ENCODE measurements at regions not wholly inside any gene's neighbourhood (a gene's known extent, or its start where the extent isn't known, plus 50 kb on each side); places are given as distances from the start of the nearest gene placed in this dataset.

DNA sequence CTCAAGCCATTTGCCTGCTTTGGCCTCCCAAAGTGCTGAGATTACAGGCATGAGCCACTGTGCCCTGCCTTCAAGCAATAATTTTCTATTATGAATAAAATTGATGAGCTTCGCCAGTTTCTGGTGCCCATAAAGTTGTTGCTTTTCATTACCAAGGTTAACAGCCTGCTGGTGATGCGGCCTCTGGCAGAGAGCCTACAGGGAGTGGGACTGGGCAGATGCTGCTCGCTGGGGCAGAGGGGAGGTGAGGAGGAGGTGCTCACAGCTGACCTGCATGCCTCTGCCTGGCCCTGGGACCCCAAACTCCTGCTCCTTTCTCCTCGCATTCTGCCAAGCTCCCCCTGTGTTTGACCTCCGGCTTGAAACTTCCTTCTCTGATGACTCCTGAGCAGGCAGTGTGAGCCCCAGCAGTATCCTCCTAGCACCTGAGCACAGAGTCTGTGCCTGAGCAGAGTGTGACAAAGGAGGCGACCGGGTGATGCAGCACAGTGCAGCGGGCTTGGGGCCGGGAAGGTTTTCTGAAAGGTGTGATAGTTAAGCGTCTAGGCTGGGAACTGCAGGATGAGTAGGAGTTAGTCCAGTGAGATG is 56.1 kb upstream of the B3GAT1 start:
- H3K14ac ChIP-seq (ENCODE audit: insufficient read depth, low read length) = no peak overlapping the region; the same call in 1 of the 2 replicates
- peaks cover 67% of the 10 kb centered on the region for H3K27me3 Mint-ChIP-seq (ENCODE audit: low read depth)
- no peaks in the 10 kb centered on the region for H4K20me1 ChIP-seq (ENCODE audit: control insufficient read depth, insufficient read depth, insufficient read length)
- H2AFZ ChIP-seq (ENCODE audit: low read length) = no peak overlapping the region
- H3K18ac ChIP-seq (ENCODE audit: insufficient read length, low read depth, low read length) = no peak overlapping the region
- no peak overlapping the region for H3K4ac ChIP-seq (ENCODE audit: low read depth, low read length)
- no peak overlapping the region for H3K9ac ChIP-seq (ENCODE audit: extremely low read depth, insufficient read length, low read length)
- no peak overlapping the region for H2AK5ac ChIP-seq (ENCODE audit: insufficient read length, low read length)
- H3K56ac ChIP-seq (ENCODE audit: insufficient read length, low read depth, low read length) = no peak overlapping the region
- no peak overlapping the region for H2BK15ac ChIP-seq (ENCODE audit: low read depth, low read length)
- no peak overlapping the region for H3T11ph ChIP-seq (ENCODE audit: low read length)
- no peak overlapping the region for H2BK20ac ChIP-seq (ENCODE audit: low read depth, low read length, poor library complexity, severe bottlenecking)
- no peaks in the 10 kb centered on the region for H3K79me1 ChIP-seq (ENCODE audit: insufficient read depth, low read depth, low read length, poor library complexity, severe bottlenecking)
- no peak overlapping the region for H3K4me2 ChIP-seq (ENCODE audit: insufficient read depth, insufficient read length, low read length)
- H3K79me2 ChIP-seq (ENCODE audit: insufficient read depth, low read length) = no peaks in the 10 kb centered on the region
- H3K9me3 Mint-ChIP-seq = no peaks in the 10 kb centered on the region; a peak in 1 of 5 replicates
- no peak overlapping the region for H2BK5ac ChIP-seq (ENCODE audit: insufficient read length, low read length)
- no peaks in the 10 kb centered on the region for H3K23me2 ChIP-seq (ENCODE audit: insufficient read length, low read depth, low read length, poor library complexity, severe bottlenecking)
- H3K36me3 Mint-ChIP-seq (ENCODE audit: insufficient read depth in 1 of 3, low read depth in 3 of 3) = no peaks in the 10 kb centered on the region
- H3K23ac ChIP-seq (ENCODE audit: insufficient read length, low read depth, low read length) = no peak overlapping the region
- no peak overlapping the region for H3K27ac Mint-ChIP-seq
- H3K4me3 Mint-ChIP-seq = no peak overlapping the region
- no peak overlapping the region for H4K8ac ChIP-seq (replicated peaks; ENCODE audit: insufficient read length, low read depth, low read length)
- H3K9me3 ChIP-seq (ENCODE audit: control insufficient read depth, low read depth, low read length) = no peaks in the 10 kb centered on the region
- H4K5ac ChIP-seq (ENCODE audit: insufficient read length, low read depth, low read length) = no peak overlapping the region
- no CpG with 5 or more reads among the region's 10 CpGs for WGBS (ENCODE audit: extremely low coverage, insufficient read length, low lambda C conversion rate)
- TF ChIP-seq, protein P1, sequence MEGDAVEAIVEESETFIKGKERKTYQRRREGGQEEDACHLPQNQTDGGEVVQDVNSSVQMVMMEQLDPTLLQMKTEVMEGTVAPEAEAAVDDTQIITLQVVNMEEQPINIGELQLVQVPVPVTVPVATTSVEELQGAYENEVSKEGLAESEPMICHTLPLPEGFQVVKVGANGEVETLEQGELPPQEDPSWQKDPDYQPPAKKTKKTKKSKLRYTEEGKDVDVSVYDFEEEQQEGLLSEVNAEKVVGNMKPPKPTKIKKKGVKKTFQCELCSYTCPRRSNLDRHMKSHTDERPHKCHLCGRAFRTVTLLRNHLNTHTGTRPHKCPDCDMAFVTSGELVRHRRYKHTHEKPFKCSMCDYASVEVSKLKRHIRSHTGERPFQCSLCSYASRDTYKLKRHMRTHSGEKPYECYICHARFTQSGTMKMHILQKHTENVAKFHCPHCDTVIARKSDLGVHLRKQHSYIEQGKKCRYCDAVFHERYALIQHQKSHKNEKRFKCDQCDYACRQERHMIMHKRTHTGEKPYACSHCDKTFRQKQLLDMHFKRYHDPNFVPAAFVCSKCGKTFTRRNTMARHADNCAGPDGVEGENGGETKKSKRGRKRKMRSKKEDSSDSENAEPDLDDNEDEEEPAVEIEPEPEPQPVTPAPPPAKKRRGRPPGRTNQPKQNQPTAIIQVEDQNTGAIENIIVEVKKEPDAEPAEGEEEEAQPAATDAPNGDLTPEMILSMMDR (conservative IDR thresholded peaks at IDR 0.05) = no peak
- H3K27me3 ChIP-seq (ENCODE audit: insufficient read depth, low read length) = peaks cover 4% of the 10 kb centered on the region; the same call in 1 of the 2 replicates
- H3K4me1 Mint-ChIP-seq = peaks cover 24 to 30% of the 10 kb centered on the region in 2 experiments
- no peak overlapping the region for H2BK12ac ChIP-seq (ENCODE audit: insufficient read length, low read depth, low read length)
- DNase-seq = no peak
- H3K4me1 ChIP-seq (ENCODE audit: insufficient read depth, low read length) = no peaks in the 10 kb centered on the region
- no peak overlapping the region for H4K91ac ChIP-seq (ENCODE audit: insufficient read length, low read depth, low read length)
- no peak overlapping the region for H3K27ac ChIP-seq (ENCODE audit: insufficient read length, low read depth, low read length)
- H2BK120ac ChIP-seq (ENCODE audit: low read depth, low read length, poor library complexity, severe bottlenecking) = no peak overlapping the region
